GM18517 (cell line): ENCODE measurements at regions not wholly inside any gene's neighbourhood (a gene's known extent, or its start where the extent isn't known, plus 50 kb on each side); places are given as distances from the start of the nearest gene placed in this dataset.

Source experiments
- ATAC-seq: cut with Tn5 transposase; IDR thresholded peaks from one replicate; pipeline ENCODE4 v1.9.1; 2021; ENCODE audit warnings: mild to moderate bottlenecking, moderate library complexity; ENCODE audit not compliant: unreplicated experiment

- no peak for ATAC-seq
Observed at GRCh38 chr6:111957623-111958315, 84.5 kb upstream of the FYN start.

- no peak for ATAC-seq
Observed at GRCh38 chr6:111958534-111958933, 85.3 kb upstream of the FYN start.

GRCh38 chr6:111959766-111960165 lies 86.5 kb upstream of the FYN start:
- no peak for ATAC-seq

GRCh38 chr6:111967131-111967530 lies 86.8 kb upstream of the CCN6 start:
- ATAC-seq: no peak

DNA sequence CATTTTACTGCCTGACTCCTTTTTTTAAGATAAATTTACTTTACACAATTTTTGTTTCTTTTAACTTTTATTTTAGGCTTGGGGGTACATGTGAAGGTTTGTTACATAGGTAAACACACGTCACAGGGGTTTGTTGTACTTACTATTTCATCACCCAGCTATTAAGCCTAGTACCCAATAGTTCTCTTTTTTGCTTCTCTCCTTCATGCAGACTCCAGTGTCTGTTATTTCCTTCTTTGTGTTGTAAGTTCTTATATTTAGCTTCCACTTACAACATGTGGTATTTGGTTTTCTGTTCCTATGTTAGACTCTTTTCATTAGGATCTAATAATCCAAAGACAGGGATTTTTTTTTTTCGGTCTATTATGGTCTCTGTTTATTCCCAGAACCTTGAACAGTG lies 83.5 kb upstream of the CCN6 start:
- ATAC-seq: no peak

- ATAC-seq: no peak
Observed at GRCh38 chr6:111971181-111971841, 82.6 kb upstream of the CCN6 start.

DNA sequence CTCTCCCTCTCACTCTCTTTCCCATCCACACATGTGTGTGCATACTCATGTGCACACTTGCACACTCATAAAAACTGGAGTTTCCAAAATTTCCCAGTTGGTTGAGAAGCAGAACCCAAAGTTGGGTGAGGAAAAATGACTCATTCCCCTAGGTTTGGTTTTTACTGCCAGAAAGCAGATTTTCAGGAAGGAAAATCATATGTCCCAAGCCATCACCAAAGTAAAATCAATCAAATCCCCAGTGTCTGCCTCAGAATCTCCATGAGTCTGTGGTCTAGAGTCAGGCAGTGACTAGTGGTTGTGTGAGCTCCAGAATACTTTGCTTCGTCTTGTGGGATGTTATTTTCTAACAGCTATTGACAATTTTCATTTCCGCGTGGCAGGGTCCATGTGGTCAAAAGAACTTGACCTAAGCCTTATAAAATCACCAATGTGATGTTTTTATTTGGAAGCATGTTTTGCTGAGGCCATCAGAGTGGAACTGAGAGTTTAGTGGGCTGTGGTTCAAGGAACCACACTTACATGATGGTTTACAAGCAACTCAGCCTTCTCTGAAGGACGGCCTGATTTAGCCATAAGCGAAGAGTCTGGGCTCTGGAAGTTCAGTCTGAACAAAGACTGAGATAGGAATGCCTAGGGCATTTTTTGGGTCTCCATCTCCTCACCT lies 81.9 kb upstream of the CCN6 start:
- ATAC-seq: no peak

- no peak for ATAC-seq
Observed at GRCh38 chr6:111972745-111973117, 81.2 kb upstream of the CCN6 start.

GRCh38 chr6:111973118-111973761 lies 80.7 kb upstream of the CCN6 start:
- ATAC-seq: no peak

GRCh38 chr6:111973927-111974639 lies 79.8 kb upstream of the CCN6 start:
- ATAC-seq: no peak

GRCh38 chr6:111975466-111975865 lies 78.4 kb upstream of the CCN6 start:
- no peak for ATAC-seq

GRCh38 chr6:111976139-111976538 lies 77.8 kb upstream of the CCN6 start:
- no peak for ATAC-seq

GRCh38 chr6:111978532-111979149 lies 75.3 kb upstream of the CCN6 start:
- ATAC-seq: no peak

DNA sequence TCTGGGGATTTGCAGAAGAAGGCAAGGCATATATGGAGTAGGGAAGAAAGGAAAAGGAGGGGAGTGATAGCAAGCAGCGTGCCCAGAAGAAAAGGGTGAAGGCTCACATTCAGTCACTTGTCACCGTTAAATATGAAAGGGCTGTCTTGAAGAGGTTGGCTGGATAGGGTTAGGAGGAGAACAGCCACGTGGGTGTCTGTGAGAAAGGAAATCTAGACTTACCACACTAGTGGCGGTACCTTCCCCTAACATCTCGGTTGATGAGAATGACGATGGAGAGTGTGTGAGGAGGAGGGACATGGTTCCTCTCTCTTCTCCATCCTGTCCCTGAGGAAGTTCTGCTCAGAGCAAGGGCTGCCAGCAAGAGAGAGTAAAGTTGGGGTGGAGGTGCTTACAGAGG lies 74.3 kb upstream of the CCN6 start:
- ATAC-seq: no peak

DNA sequence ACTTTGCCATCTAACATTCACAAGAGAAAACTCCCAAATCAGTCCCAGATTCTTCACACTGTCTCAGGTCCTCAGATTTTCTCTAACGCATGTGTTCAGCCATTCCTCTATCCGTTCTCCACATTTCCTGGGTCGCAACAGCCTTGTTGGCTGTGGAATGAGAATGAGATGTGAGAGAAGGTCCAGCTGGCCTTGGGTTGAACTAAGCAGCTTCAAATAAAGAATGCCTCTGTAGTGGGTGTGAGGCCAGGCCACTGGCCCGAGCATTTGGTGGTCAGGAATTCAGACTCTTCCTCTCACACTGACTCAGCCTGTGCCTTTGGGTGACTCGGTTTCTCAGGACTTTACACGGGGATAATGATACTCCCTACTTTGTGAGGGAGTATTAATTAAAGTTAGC lies 73.8 kb upstream of the CCN6 start:
- no peak for ATAC-seq

GRCh38 chr6:111980971-111981840 lies 72.7 kb upstream of the CCN6 start:
- no peak for ATAC-seq

- ATAC-seq: no peak
Observed at GRCh38 chr6:111982681-111983080, 71.2 kb upstream of the CCN6 start.

DNA sequence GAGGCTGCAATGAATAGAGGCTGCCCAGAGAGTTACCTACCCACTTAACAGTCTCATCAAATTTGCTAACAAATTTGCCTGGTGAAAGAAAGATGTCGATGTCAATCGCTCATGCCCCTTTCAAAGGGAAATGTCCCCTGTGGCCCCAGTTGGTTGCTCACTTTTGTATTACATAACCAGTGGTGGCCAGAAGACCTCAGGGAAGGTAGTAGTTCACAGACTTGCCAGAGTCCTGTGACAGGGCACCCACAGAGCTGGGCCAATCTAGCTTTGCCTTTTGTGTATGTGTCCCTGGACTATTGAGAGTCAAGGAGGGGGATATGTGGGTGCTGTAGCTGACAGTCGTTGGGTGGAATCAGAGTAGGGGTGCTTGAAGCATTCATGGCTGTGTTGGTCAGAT lies 70.7 kb upstream of the CCN6 start:
- ATAC-seq: no peak

GRCh38 chr6:111984081-111984480 lies 69.8 kb upstream of the CCN6 start:
- no peak for ATAC-seq
